GM12878 (cell line): ENCODE measurements at regions not wholly inside any gene's neighbourhood (a gene's known extent, or its start where the extent isn't known, plus 50 kb on each side); places are given as distances from the start of the nearest gene placed in this dataset.

Experiments
- ATAC-seq: fragments of 200-7000 bp; cut with Tn5 transposase; 3 replicates; pipeline ENCODE4 v1.9.1; 2020; ENCODE audit warnings: mild to moderate bottlenecking, moderate library complexity
- BruUV-seq: library from RNA; stranded (reverse); fragments of 400-500 nt; replicated peaks from 2 replicates; lab custom pipeline; 2021; lab: Mats Ljungman, UMichigan
- CTCF ChIA-PET: fragments of 300-600 bp; sonication (Branson Sonifier 250); formaldehyde crosslinking; extraction: SDS; loops from one replicate; lab custom pipeline; 2021; ENCODE audit warnings: inconsistent platforms; lab: Yijun Ruan, JAX
- POLR2A ChIA-PET: fragments of 350-600 bp; formaldehyde crosslinking; extraction: SDS; loops from one replicate; lab custom pipeline; 2021; ENCODE audit warnings: inconsistent platforms; lab: Charles Lee
- RAD21 ChIA-PET: fragments of 300-600 bp; sonication (Branson Sonifier 250); formaldehyde crosslinking; loops from one replicate; lab custom pipeline; 2023; ENCODE audit warnings: antibody characterized with exemption; ENCODE audit not compliant: unreplicated experiment; lab: Charles Lee
- SMC1A ChIA-PET: fragments of 300-600 bp; sonication (Branson Sonifier 250); formaldehyde crosslinking; loops from one replicate; lab custom pipeline; 2023; ENCODE audit not compliant: unreplicated experiment, uncharacterized antibody; lab: Charles Lee
- DNase-seq: peaks from one replicate; pipeline ENCODE4 v3.0.0-alpha.2; 2011; ENCODE audit warnings: low read depth, low spot score
- FAIRE-seq: peaks from 3 replicates; lab custom pipeline; 2011; peaks lifted over from hg19 to GRCh38; lab: Jason Lieb, UNC
- H2AFZ ChIP-seq: 2 replicates; pipeline ENCODE4 v1.6.0; 2011; ENCODE audit warnings: low read depth, low read length, control low read depth; ENCODE audit not compliant: control insufficient read depth
- H3K27ac ChIP-seq: 2 replicates; pipeline ENCODE4 v1.5.1; 2011; ENCODE audit warnings: control low read depth; ENCODE audit not compliant: control insufficient read depth, insufficient read depth
- H3K27me3 ChIP-seq, 2 experiments: replicated peaks in 1 of 2; 2 replicates each; pipeline versions ENCODE4 v1.6.0 to v1.6.1; 2011; ENCODE audit warnings: low read length in 1 of 2; ENCODE audit not compliant: control insufficient read depth in 2 of 2, insufficient read depth in 2 of 2
- H3K36me3 ChIP-seq, 2 experiments: 2 replicates each; pipeline ENCODE4 v1.5.1; 2011; ENCODE audit warnings: low read length in 1 of 2; ENCODE audit not compliant: control insufficient read depth in 2 of 2, insufficient read depth in 2 of 2
- H3K4me1 ChIP-seq: 2 replicates; pipeline ENCODE4 v1.6.1; 2011; ENCODE audit warnings: mild to moderate bottlenecking, low read length, moderate library complexity, mixed read lengths; ENCODE audit not compliant: control insufficient read depth, insufficient read depth
- H3K4me2 ChIP-seq: 2 replicates; pipeline ENCODE4 v1.6.0; 2011; ENCODE audit warnings: control low read depth; ENCODE audit not compliant: control insufficient read depth, insufficient read depth
- H3K4me3 ChIP-seq: fragments of 200-600 bp; sonication (generic); 2 replicates; pipeline ENCODE4 v1.5.1; 2016
- H3K79me2 ChIP-seq: 2 replicates; pipeline ENCODE4 v1.6.0; 2011; ENCODE audit warnings: low read length; ENCODE audit not compliant: control insufficient read depth, insufficient read depth
- H3K9ac ChIP-seq: 2 replicates; pipeline ENCODE4 v1.8.0; 2011; ENCODE audit warnings: low read length, control low read depth, mixed read lengths; ENCODE audit not compliant: control insufficient read depth, insufficient read depth
- H3K9me3 ChIP-seq: replicated peaks from 3 replicates; pipeline ENCODE4 v1.5.1; 2011; ENCODE audit warnings: mild to moderate bottlenecking, low read length; ENCODE audit not compliant: control insufficient read depth, insufficient read depth
- H4K20me1 ChIP-seq: 2 replicates; pipeline ENCODE4 v1.6.0; 2011; ENCODE audit not compliant: control insufficient read depth, insufficient read depth
- BCLAF1 ChIP-seq: fragments of 450-650 bp; IDR thresholded peaks from 2 replicates; pipeline ENCODE4 v1.6.1; 2017; ENCODE audit warnings: antibody characterized with exemption, mild to moderate bottlenecking, moderate library complexity
- CBX3 ChIP-seq: fragments of 200-600 bp; sonication (generic); IDR thresholded peaks from 2 replicates; pipeline ENCODE4 v1.6.1; 2016; ENCODE audit warnings: low read depth, borderline replicate concordance
- CHD4 ChIP-seq: fragments of 200-600 bp; sonication (generic); IDR thresholded peaks from 2 replicates; pipeline ENCODE4 v1.6.1; 2016; ENCODE audit warnings: mild to moderate bottlenecking
- E4F1 ChIP-seq: fragments of 450-650 bp; IDR thresholded peaks from 2 replicates; pipeline ENCODE4 v1.6.1; 2018; ENCODE audit warnings: borderline replicate concordance, mild to moderate bottlenecking; ENCODE audit not compliant: partially characterized antibody
- FOS ChIP-seq: IDR thresholded peaks from 3 replicates; pipeline ENCODE4 v1.6.1; 2011; ENCODE audit warnings: borderline replicate concordance; ENCODE audit not compliant: insufficient read length; ENCODE audit errors: extremely low read depth
- KAT2A ChIP-seq: conservative IDR thresholded peaks from 2 replicates; pipeline ENCODE4 v1.6.1; 2011; ENCODE audit warnings: low read depth, low read length; ENCODE audit not compliant: control insufficient read depth
- MLLT1 ChIP-seq: fragments of 450-650 bp; IDR thresholded peaks from 2 replicates; pipeline ENCODE4 v1.6.1; 2016; ENCODE audit warnings: mild to moderate bottlenecking
- MTA2 ChIP-seq: fragments of 450-650 bp; IDR thresholded peaks from 2 replicates; pipeline ENCODE4 v1.6.1; 2016; ENCODE audit warnings: low read depth, mild to moderate bottlenecking, moderate library complexity
- MTA3 ChIP-seq: IDR thresholded peaks from 2 replicates; pipeline ENCODE4 v1.6.1; 2012; ENCODE audit warnings: low read length, inconsistent platforms, borderline replicate concordance
- MXI1 ChIP-seq: fragments of 150-350 bp; IDR thresholded peaks from 2 replicates; pipeline ENCODE4 v1.6.1; 2011; ENCODE audit warnings: low read depth, mild to moderate bottlenecking, inconsistent platforms, low read length, improper control_type of control experiment
- PBX3 ChIP-seq: IDR thresholded peaks from 2 replicates; pipeline ENCODE4 v1.6.1; 2011; ENCODE audit warnings: mild to moderate bottlenecking, low read depth, low read length, moderate library complexity; ENCODE audit not compliant: insufficient replicate concordance
- POU2F2 ChIP-seq: IDR thresholded peaks from 3 replicates; pipeline ENCODE4 v1.6.1; 2011; ENCODE audit warnings: low read depth, mild to moderate bottlenecking, low read length, borderline replicate concordance
- USF1 ChIP-seq: IDR thresholded peaks from 2 replicates; pipeline ENCODE4 v1.6.1; 2011; ENCODE audit warnings: borderline replicate concordance, low read depth, mild to moderate bottlenecking, moderate library complexity, mixed read lengths, low read length; ENCODE audit not compliant: insufficient read depth; ENCODE audit errors: extremely low read length
- WRNIP1 ChIP-seq: IDR thresholded peaks from 2 replicates; pipeline ENCODE4 v1.6.1; 2011; ENCODE audit warnings: low read depth, low read length, improper control_type of control experiment, borderline replicate concordance
- WGBS: methylation state at CpG from one replicate; pipeline ENCODE4 v1.1.6; 2016; ENCODE audit warnings: low lambda C conversion rate; ENCODE audit not compliant: insufficient replicate concordance, insufficient coverage; ENCODE audit errors: missing lambda C conversion rate; 5-methylcytosine and 5-hydroxymethylcytosine counted together
- in situ Hi-C: fragments of 300-500 bp; cut with MboI; formaldehyde crosslinking; loops from 9 replicates; pipeline ENCODE4 v1.14.3; 2018; ENCODE audit warnings: mixed read lengths
- intact Hi-C: fragments of 100-400 bp; cut with micrococcal nuclease; formaldehyde crosslinking; loops from one replicate; pipeline ENCODE4 v1.14.2; 2022; ENCODE audit not compliant: unreplicated experiment

GRCh38 chr12:116473416-116473815 lies 85.8 kb upstream of the MAP1LC3B2 start:
- RAD21 ChIA-PET, result no interaction called here
- H3K4me2 ChIP-seq, result no peak overlapping the region
- no peak overlapping the region for H3K9ac ChIP-seq
- DNase-seq (no peak), ATAC-seq (no peak), FAIRE-seq (no peak)
- in situ Hi-C loops (no loop called here), intact Hi-C loops (no loop called here)
- no peaks in the 10 kb centered on the region for H3K27me3 ChIP-seq
- POLR2A ChIA-PET, result no interaction called here
- H3K36me3 ChIP-seq, result no peaks in the 10 kb centered on the region
- no peaks in the 10 kb centered on the region for H4K20me1 ChIP-seq
- SMC1A ChIA-PET, result no interaction called here
- no TSS peak for BruUV-seq
- 95% methylated on average over 1 of the region's 1 CpG for WGBS
- no peak overlapping the region for H3K4me3 ChIP-seq
- H2AFZ ChIP-seq, result no peak overlapping the region
- H3K27ac ChIP-seq, result no peak overlapping the region
- no peaks in the 10 kb centered on the region for H3K4me1 ChIP-seq
- no peaks in the 10 kb centered on the region for H3K79me2 ChIP-seq
- peaks cover 2% of the 10 kb centered on the region; the same call in 2 of the 3 replicates for H3K9me3 ChIP-seq
- CTCF ChIA-PET, result no interaction called here
- TF ChIP-seq MXI1, result no peak
- TF ChIP-seq POU2F2, result no peak
- TF ChIP-seq PBX3, result no peak
- no peak for TF ChIP-seq FOS
- no peak for TF ChIP-seq MTA3
- TF ChIP-seq CHD4, result no peak
- no peak for TF ChIP-seq MLLT1
- no peak for TF ChIP-seq USF1
- TF ChIP-seq BCLAF1, result no peak
- no peak for TF ChIP-seq E4F1
- TF ChIP-seq CBX3, result no peak
- TF ChIP-seq WRNIP1, result no peak
- TF ChIP-seq MTA2, result no peak
- no peak for TF ChIP-seq KAT2A
